ENCODE measurements at regions not wholly inside any gene's neighbourhood (a gene's known extent, or its start where the extent isn't known, plus 50 kb on each side); places are given as distances from the start of the nearest gene placed in this dataset.

GRCh38 chr4:31237233-31237632 lies 517.1 kb downstream of the PCDH7 start:
- Histone ChIP-seq H3K9me3 (peaks cover 0 to 7% (median 3%) of the 10 kb centered on the region in 4 donors), H3K27me3 (no peaks in the 10 kb centered on the region), H3K27ac (replicated peaks in 1 of 4) (no peak overlapping the region), H3K4me3 (no peak overlapping the region), H3K36me3 (no peaks in the 10 kb centered on the region), H3K4me1 (no peaks in the 10 kb centered on the region)
- no peak for TF ChIP-seq POLR2A (IDR thresholded peaks at IDR 0.05; ENCODE audit: low read depth)
- no peak for TF ChIP-seq CTCF (IDR thresholded peaks at IDR 0.05)
- TF ChIP-seq POLR2AphosphoS5 (IDR thresholded peaks at IDR 0.05) = no peak
- no peak for TF ChIP-seq EP300 (IDR thresholded peaks at IDR 0.05)
- no peak for DNase-seq (ENCODE audit: extremely low spot score)
- intact Hi-C loops (cut with DNase I) = no loop called here

- intact Hi-C loops (cut with DNase I) = no loop called here
- peaks cover 0 to 7% (median 3%) of the 10 kb centered on the region in 4 donors for H3K9me3 ChIP-seq
- no peak overlapping the region for H3K4me3 ChIP-seq
- H3K27ac ChIP-seq (replicated peaks in 1 of 4) = no peak overlapping the region
- no peaks in the 10 kb centered on the region for H3K4me1 ChIP-seq
- no peak for TF ChIP-seq POLR2AphosphoS5 (IDR thresholded peaks at IDR 0.05)
- TF ChIP-seq POLR2A (IDR thresholded peaks at IDR 0.05; ENCODE audit: low read depth) = no peak
- TF ChIP-seq EP300 (IDR thresholded peaks at IDR 0.05) = no peak
- TF ChIP-seq CTCF (IDR thresholded peaks at IDR 0.05) = no peak
- no peak for DNase-seq (ENCODE audit: extremely low spot score)
- no peaks in the 10 kb centered on the region for H3K36me3 ChIP-seq
- no peaks in the 10 kb centered on the region for H3K27me3 ChIP-seq
Measured at GRCh38 chr4:31239886-31240285, 519.7 kb downstream of the PCDH7 start.

GRCh38 chr4:31241504-31242106 lies 521.4 kb downstream of the PCDH7 start:
- intact Hi-C loops (cut with DNase I) = no loop called here
- no peak for TF ChIP-seq CTCF (IDR thresholded peaks at IDR 0.05)
- no peak for TF ChIP-seq EP300 (IDR thresholded peaks at IDR 0.05)
- no peak for TF ChIP-seq POLR2A (IDR thresholded peaks at IDR 0.05; ENCODE audit: low read depth)
- no peak for TF ChIP-seq POLR2AphosphoS5 (IDR thresholded peaks at IDR 0.05)
- Histone ChIP-seq H3K36me3 (no peaks in the 10 kb centered on the region), H3K4me3 (no peak overlapping the region), H3K4me1 (no peaks in the 10 kb centered on the region), H3K9me3 (peaks cover 0 to 7% (median 3%) of the 10 kb centered on the region in 4 donors), H3K27ac (replicated peaks in 1 of 4) (no peak overlapping the region), H3K27me3 (no peaks in the 10 kb centered on the region)
- 91% methylated on average over 1 of the region's 1 CpG for WGBS
- no peak for DNase-seq (ENCODE audit: extremely low spot score)

GRCh38 chr4:31246856-31247255 lies 526.7 kb downstream of the PCDH7 start:
- Histone ChIP-seq H3K27me3 (no peaks in the 10 kb centered on the region), H3K4me1 (no peaks in the 10 kb centered on the region), H3K9me3 (no peaks in the 10 kb centered on the region), H3K27ac (replicated peaks in 1 of 4) (no peak overlapping the region), H3K4me3 (no peak overlapping the region), H3K36me3 (no peaks in the 10 kb centered on the region)
- DNase-seq (ENCODE audit: extremely low spot score) = no peak
- intact Hi-C loops (cut with DNase I) = loop anchor here (2.0 kb wide), 1 partner anchor 34 kb away; no protein-coding TSS in a partner anchor
- no peak for TF ChIP-seq POLR2A (IDR thresholded peaks at IDR 0.05; ENCODE audit: low read depth)
- no peak for TF ChIP-seq CTCF (IDR thresholded peaks at IDR 0.05)
- TF ChIP-seq EP300 (IDR thresholded peaks at IDR 0.05) = no peak
- no peak for TF ChIP-seq POLR2AphosphoS5 (IDR thresholded peaks at IDR 0.05)
- WGBS = 77% methylated on average over 1 of the region's 1 CpG

- Histone ChIP-seq H3K4me3 (no peak overlapping the region), H3K27ac (replicated peaks in 1 of 4) (no peak overlapping the region), H3K9me3 (no peaks in the 10 kb centered on the region), H3K36me3 (no peaks in the 10 kb centered on the region), H3K27me3 (no peaks in the 10 kb centered on the region), H3K4me1 (no peaks in the 10 kb centered on the region)
- no peak for TF ChIP-seq POLR2AphosphoS5 (IDR thresholded peaks at IDR 0.05)
- TF ChIP-seq EP300 (IDR thresholded peaks at IDR 0.05) = no peak
- no peak for TF ChIP-seq CTCF (IDR thresholded peaks at IDR 0.05)
- no peak for TF ChIP-seq POLR2A (IDR thresholded peaks at IDR 0.05; ENCODE audit: low read depth)
- no peak for DNase-seq (ENCODE audit: extremely low spot score)
- intact Hi-C loops (cut with DNase I) = no loop called here
- WGBS = 88% methylated on average over 5 of the region's 15 CpGs
Measured at GRCh38 chr4:31259119-31259518, 539.0 kb downstream of the PCDH7 start.
